ENCODE measurements at regions not wholly inside any gene's neighbourhood (a gene's known extent, or its start where the extent isn't known, plus 50 kb on each side); places are given as distances from the start of the nearest gene placed in this dataset.

GRCh38 chr15:53397041-53397616 is 362.3 kb downstream of the WDR72 start:
- DNase-seq = no peak

- no peak for DNase-seq
Measured at GRCh38 chr15:53395871-53396270, 363.6 kb downstream of the WDR72 start.

DNA sequence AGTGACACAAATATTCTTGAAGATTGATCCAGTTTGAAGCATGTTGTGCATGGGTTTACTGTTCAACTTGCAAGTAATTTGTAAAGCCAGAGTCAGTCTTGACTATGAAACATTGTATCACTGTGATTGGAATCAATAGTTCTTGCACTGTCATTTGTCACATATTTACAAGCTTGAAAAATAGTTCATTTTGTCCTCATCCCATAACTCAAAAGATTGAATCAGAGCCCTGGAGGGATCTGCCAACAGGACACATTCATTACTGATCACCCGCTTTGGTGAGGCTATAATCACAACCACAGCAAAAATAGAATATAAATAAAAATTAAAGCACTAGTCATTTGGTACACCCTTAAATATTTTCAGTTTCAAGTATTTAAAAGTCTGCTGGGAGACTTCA is 368.9 kb downstream of the WDR72 start:
- DNase-seq = no peak

- DNase-seq = no peak
Measured at GRCh38 chr15:53389271-53390037, 370.0 kb downstream of the WDR72 start.

GRCh38 chr15:53384417-53384816 is 375.0 kb downstream of the WDR72 start:
- no peak for DNase-seq

DNA sequence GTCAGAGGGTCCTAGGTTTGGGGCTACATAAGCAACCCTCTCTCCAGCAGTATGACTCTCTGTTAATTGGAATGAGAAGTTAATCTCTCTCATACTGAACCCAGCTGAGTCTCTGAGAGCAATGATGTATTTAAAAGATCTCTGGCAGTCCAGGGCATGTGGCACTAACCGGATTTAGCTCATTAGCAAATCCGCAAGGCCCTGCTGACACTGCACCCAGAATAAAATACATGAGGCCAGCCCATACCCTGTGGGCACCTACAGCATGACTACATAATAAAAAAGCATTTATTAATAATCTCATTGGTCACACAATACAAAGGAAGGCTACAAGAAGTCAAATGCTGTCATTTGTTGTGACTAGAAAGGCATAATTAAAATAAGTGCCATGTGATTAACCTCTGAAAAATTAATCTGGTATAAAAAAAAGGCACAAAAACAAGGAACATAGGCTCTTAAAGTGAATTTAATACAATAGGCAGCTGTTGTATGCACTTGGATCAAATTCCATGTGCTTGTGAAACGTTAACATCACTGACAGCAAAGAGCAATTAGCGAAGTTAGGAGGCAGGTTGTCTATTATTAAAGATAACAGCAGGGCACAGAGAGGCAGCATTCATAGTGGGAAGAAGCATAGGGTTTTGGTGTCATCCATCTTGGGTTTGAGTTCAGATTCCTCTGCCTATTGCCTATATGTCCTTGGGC is 381.2 kb downstream of the WDR72 start:
- no peak for DNase-seq

GRCh38 chr15:53367740-53368139 is 391.7 kb downstream of the WDR72 start:
- no peak for DNase-seq

- DNase-seq = no peak
Measured at GRCh38 chr15:53360881-53361280, 398.6 kb downstream of the WDR72 start.

DNA sequence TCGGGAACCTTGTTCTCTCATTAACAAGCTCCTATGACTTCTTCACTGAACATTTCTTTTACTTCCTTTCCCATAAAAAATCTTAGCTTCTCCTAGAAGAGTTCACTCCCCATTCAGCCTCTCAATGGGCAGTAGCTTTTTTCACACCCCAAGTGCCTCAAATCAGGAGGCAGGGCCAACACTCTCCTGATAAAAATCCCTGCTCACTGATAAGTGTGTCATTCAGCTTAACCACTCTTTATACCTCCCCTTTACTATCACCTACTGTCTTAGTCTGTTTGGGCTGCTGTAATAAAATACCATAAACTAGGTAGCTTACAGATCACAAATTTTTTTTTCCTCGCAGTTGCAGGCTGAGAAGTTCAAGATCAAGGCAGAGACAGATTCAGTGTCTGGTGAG is 400.4 kb downstream of the WDR72 start:
- DNase-seq = no peak

DNA sequence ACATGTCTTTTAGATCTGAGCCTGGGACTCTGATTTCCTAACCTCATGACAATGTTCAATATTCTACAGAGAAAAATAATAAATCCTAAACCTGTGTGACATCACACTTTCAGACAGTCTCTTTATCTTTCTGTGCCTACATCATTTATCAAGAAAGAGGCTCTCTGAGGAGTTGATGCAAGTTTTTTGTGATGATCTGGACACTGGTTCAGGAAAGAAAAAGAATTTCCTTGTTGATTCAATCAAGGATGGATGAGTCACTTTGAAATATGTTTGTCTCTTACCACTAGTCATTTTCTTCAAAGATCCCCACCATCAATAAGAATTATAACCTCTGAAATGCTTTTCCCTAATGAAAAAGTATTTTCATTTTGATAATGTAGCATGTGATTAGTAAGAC is 404.6 kb downstream of the WDR72 start:
- no peak for DNase-seq

DNA sequence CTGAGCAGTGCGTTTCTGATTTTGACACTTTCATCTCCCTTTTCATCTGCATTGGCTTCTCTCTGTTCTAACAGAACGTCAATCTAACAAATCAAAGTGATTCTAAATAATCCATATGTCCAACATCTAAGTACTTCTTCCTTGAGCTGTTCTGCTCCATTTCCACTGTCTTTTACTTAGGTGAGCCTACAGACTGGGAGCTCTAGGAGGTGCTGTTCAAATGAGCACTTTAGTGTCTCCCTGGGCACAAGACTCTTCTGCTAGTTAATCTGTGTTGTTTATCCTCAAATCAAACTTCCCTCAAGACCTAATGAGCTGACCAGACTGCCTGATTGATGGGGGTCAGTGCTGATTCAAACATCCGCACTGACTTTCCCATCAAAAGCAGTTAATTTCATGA is 408.1 kb downstream of the WDR72 start:
- no peak for DNase-seq

- no peak for DNase-seq
Measured at GRCh38 chr15:53346583-53346982, 412.9 kb downstream of the WDR72 start.

DNA sequence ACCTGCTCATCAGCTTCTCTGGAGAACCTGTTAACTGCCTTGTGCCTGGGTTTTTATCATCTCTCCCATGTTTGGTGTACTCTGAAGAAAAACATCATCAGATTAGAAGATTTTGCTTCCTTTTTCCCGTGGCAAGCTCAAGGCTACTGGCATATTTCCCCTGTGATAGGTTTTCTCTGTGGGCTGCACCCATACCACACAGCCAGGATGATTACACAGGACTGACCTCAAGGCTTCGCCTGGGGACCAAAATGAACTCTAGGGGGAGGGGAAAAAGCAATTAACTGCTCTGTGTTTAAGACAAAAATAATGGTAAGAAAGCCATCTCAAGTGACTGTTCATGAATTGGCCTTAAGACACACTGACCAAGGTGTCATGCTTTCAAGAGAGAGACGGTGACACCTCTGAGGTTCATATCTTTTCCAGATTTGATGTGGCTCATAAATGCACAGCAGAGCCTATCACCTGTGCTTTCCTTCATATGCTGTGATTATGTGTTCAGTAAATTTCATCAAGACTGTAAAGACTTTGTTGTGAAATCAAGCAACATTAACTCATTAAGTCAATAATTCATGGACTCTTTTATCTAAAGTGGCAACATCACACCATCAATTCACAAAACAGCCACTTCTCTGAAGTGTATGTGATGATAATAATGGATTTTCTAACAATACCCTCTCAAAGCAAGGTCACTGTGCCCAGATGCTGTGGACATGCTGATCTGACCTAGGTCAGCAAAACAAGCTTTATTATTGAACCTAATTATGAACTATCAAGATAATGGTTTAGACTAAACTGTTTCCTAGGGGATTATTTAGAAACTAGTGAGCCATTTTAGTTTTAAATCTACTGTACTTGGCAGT is 427.9 kb downstream of the WDR72 start:
- DNase-seq = no peak

DNA sequence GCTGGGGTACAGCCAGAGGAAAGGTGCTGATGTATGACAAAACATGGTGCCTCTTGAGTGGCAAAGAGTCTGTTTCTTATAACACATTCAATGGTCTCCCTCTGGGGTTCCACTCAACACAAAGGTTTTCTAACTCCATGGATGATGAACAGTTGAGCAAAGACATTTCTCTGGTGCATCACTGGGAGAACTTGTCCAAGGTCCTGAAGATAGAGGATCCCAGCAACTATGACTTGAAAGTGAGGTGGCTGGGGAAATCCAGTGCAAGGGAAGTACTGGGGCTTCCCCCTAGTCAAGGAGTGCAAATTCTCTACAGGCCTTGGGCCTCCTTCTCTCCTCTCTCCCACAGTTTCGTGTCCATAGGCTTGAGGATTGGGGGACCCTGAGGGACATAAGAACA is 431.1 kb downstream of the WDR72 start:
- no peak for DNase-seq

- no peak for DNase-seq
Measured at GRCh38 chr15:53324061-53324460, 435.4 kb downstream of the WDR72 start.

DNA sequence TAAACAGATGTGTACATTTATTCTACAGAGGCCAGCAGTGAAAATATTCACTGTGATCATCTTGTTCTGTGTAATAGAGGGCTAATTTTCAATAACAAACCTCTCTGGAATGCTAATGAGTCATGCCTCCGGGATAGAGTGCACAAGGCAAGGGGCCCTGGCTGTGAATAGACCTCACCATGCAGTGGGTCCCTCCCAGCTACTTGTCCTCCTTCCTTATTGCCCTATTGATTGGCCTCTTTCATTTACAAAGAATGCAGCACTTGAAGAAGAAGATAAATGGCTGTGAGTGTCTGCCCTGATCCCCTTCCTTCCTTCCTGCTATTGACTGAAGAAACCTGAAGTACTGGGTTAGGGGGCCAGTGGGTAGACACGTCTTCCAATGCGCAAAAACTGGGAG is 436.3 kb downstream of the WDR72 start:
- no peak for DNase-seq

DNA sequence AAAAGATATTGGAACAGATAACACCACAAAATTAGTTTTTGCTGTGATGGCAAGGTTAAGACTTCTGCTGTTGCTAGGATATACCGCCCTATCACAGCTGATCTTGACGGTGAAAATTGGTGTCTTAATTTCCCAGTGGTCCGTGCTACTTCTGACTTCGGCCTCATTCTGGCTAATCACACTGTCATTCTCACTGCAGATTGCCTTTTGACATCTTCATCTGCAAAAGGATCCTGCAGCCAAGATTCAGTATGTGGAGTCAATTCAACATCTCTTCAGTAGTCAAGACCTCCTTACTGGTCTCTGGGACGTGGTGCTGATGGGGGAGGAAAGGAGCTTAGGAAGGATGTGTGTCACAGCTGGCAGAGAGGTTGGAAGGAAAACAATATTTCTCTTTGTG is 438.6 kb downstream of the WDR72 start:
- DNase-seq = no peak

- no peak for DNase-seq
Measured at GRCh38 chr15:53312707-53313106, 446.8 kb downstream of the WDR72 start.

DNA sequence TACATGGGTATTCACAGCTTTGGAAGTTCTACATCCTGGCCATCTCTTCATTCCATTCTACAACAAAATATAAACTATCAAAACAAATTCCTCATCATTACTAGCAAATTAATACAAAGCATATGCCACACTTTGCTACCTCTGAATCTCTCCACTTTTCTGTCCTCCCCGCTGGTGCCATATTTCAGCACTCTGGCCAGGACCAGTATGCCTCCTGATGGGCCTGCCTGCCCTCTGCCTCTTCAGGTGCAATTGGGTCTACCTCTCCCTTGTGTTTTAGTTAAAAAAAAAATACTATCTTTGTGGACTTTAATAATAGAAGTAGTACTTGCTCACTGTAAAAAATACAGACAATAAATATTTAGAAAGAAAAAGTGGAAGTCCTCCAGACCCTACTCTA is 448.8 kb downstream of the WDR72 start:
- DNase-seq = no peak

- no peak for DNase-seq
Measured at GRCh38 chr15:53307952-53308624, 451.4 kb downstream of the WDR72 start.

DNA sequence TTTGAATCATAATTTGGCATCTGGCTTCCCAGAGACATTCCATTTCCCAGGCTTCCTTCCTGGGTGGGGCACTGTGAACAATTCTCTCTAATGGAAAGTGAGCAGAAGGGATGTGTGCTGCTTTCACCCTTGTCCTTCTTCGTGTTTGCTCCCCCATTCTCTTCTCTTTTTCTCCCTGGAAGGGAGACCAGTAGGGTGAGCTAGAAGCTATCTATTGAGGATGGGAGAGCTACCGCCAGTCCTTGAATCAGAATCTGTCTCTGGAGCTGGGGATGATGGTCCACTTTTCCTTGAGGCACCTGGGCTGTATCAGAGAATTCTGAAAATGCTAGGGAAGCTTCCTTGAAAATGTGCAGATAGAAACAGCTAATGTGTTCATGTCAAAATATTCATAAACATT is 453.9 kb downstream of the WDR72 start:
- DNase-seq = no peak

GRCh38 chr15:53305101-53305500 is 454.4 kb downstream of the WDR72 start:
- no peak for DNase-seq

GRCh38 chr15:53297828-53298227 is 461.6 kb downstream of the WDR72 start:
- no peak for DNase-seq

Measured in hippocampal formation (tissue), 2 donors.